Neural cell (in vitro differentiated cells): ENCODE measurements at regions not wholly inside any gene's neighbourhood (a gene's known extent, or its start where the extent isn't known, plus 50 kb on each side); places are given as distances from the start of the nearest gene placed in this dataset.

Experiments
- MXI1 ChIP-seq: fragments of 450-650 bp; conservative IDR thresholded peaks from 2 replicates; pipeline ENCODE4 v1.6.1; 2014; ENCODE audit warnings: antibody characterized with exemption, mild to moderate bottlenecking; ENCODE audit not compliant: poor library complexity, severe bottlenecking
- TAF1 ChIP-seq: IDR thresholded peaks from 2 replicates; pipeline ENCODE4 v1.6.1; 2012; ENCODE audit warnings: low read depth
- TF ChIP-seq, protein P1 (sequence below): fragments of 450-650 bp; IDR thresholded peaks from 2 replicates; pipeline ENCODE4 v1.5.1; 2014; ENCODE audit warnings: antibody characterized with exemption, mild to moderate bottlenecking, moderate library complexity; ENCODE audit not compliant: poor library complexity, severe bottlenecking
- TF ChIP-seq, protein P2 (sequence below): IDR thresholded peaks from 2 replicates; pipeline ENCODE4 v1.6.1; 2012; ENCODE audit warnings: borderline replicate concordance

DNA sequence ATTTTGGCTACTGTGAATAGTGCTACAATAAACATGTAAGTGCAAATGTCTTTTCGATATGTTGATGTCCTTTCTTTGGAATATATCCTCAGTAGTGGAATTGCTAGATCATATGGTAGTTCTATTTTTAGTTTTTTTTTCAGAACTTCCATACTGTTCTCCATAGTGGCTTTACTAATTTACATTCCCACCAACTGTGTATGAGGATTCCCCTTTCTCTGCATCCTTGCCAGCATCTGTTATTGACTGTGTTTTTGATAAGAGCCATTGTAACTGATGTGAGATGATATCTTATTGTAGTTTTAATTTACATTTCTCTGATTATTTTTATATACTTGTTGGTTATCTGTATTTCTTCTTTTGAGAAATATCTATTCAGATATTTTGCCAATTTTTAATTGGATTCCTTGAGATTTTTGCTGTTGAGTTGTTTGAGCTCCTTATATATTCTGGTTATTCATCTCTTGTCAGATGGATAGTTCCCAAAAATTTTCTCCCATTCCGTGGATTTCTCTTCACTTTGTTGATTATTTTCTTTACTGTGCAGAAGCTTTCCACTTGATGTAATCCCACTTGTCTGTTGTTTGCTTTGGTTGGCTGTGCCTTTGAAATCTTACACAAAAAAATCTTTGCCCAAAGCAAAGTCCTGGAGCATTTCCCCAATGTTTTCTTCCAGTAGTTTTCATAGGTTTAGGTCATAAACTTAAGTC lies 532.3 kb downstream of the PID1 start:
- TF ChIP-seq, protein P1, sequence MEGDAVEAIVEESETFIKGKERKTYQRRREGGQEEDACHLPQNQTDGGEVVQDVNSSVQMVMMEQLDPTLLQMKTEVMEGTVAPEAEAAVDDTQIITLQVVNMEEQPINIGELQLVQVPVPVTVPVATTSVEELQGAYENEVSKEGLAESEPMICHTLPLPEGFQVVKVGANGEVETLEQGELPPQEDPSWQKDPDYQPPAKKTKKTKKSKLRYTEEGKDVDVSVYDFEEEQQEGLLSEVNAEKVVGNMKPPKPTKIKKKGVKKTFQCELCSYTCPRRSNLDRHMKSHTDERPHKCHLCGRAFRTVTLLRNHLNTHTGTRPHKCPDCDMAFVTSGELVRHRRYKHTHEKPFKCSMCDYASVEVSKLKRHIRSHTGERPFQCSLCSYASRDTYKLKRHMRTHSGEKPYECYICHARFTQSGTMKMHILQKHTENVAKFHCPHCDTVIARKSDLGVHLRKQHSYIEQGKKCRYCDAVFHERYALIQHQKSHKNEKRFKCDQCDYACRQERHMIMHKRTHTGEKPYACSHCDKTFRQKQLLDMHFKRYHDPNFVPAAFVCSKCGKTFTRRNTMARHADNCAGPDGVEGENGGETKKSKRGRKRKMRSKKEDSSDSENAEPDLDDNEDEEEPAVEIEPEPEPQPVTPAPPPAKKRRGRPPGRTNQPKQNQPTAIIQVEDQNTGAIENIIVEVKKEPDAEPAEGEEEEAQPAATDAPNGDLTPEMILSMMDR = no peak
- no peak for TF ChIP-seq TAF1
- TF ChIP-seq, protein P2, sequence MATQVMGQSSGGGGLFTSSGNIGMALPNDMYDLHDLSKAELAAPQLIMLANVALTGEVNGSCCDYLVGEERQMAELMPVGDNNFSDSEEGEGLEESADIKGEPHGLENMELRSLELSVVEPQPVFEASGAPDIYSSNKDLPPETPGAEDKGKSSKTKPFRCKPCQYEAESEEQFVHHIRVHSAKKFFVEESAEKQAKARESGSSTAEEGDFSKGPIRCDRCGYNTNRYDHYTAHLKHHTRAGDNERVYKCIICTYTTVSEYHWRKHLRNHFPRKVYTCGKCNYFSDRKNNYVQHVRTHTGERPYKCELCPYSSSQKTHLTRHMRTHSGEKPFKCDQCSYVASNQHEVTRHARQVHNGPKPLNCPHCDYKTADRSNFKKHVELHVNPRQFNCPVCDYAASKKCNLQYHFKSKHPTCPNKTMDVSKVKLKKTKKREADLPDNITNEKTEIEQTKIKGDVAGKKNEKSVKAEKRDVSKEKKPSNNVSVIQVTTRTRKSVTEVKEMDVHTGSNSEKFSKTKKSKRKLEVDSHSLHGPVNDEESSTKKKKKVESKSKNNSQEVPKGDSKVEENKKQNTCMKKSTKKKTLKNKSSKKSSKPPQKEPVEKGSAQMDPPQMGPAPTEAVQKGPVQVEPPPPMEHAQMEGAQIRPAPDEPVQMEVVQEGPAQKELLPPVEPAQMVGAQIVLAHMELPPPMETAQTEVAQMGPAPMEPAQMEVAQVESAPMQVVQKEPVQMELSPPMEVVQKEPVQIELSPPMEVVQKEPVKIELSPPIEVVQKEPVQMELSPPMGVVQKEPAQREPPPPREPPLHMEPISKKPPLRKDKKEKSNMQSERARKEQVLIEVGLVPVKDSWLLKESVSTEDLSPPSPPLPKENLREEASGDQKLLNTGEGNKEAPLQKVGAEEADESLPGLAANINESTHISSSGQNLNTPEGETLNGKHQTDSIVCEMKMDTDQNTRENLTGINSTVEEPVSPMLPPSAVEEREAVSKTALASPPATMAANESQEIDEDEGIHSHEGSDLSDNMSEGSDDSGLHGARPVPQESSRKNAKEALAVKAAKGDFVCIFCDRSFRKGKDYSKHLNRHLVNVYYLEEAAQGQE = no peak
- TF ChIP-seq MXI1 = no peak
